ENCODE measurements at regions not wholly inside any gene's neighbourhood (a gene's known extent, or its start where the extent isn't known, plus 50 kb on each side); places are given as distances from the start of the nearest gene placed in this dataset.

GRCh38 chr12:61758661-61759060, 501.5 kb upstream of the USP15 start:
- no peak for TF ChIP-seq EZH2 (IDR thresholded peaks at IDR 0.05; ENCODE audit: borderline replicate concordance)
- Histone ChIP-seq H3K4me1 (ENCODE audit: insufficient read depth) (no peaks in the 10 kb centered on the region), H3K4me3 (no peak overlapping the region), H2AFZ (no peak overlapping the region), H3K27me3 (no peaks in the 10 kb centered on the region), H3K27ac (no peak overlapping the region), H3K79me2 (no peaks in the 10 kb centered on the region), H4K20me1 (ENCODE audit: insufficient read depth, poor library complexity, severe bottlenecking) (no peaks in the 10 kb centered on the region), H3K4me2 (no peak overlapping the region), H3K9me2 (replicated peaks; ENCODE audit: insufficient read depth) (no peaks in the 10 kb centered on the region), H3K9me3 (ENCODE audit: low read depth) (no peaks in the 10 kb centered on the region), H3K36me3 (replicated peaks; ENCODE audit: insufficient read depth, low read depth) (no peaks in the 10 kb centered on the region)
- no peak for DNase-seq (ENCODE audit: low spot score)

GRCh38 chr12:61765926-61766325, 494.3 kb upstream of the USP15 start:
- no peaks in the 10 kb centered on the region for H3K27me3 ChIP-seq
- no peak overlapping the region for H3K4me3 ChIP-seq
- no peak overlapping the region for H3K27ac ChIP-seq
- no peak overlapping the region for H2AFZ ChIP-seq
- no peaks in the 10 kb centered on the region for H3K9me3 ChIP-seq (ENCODE audit: low read depth)
- H3K4me1 ChIP-seq (ENCODE audit: insufficient read depth): no peaks in the 10 kb centered on the region
- 86% methylated on average over 1 of the region's 1 CpG for WGBS (ENCODE audit: low lambda C conversion rate, missing lambda C conversion rate)
- no peak overlapping the region for H3K4me2 ChIP-seq
- no peaks in the 10 kb centered on the region for H3K9me2 ChIP-seq (replicated peaks; ENCODE audit: insufficient read depth)
- TF ChIP-seq CTCF (IDR thresholded peaks at IDR 0.05; ENCODE audit: poor library complexity): no peak
- TF ChIP-seq EZH2 (IDR thresholded peaks at IDR 0.05; ENCODE audit: borderline replicate concordance): no peak
- no peak for TF ChIP-seq EZH2phosphoT487 (IDR thresholded peaks at IDR 0.05; ENCODE audit: low read depth, severe bottlenecking, unreplicated experiment)
- DNase-seq (ENCODE audit: low spot score): no peak
- no peaks in the 10 kb centered on the region for H4K20me1 ChIP-seq (ENCODE audit: insufficient read depth, poor library complexity, severe bottlenecking)
- no peaks in the 10 kb centered on the region for H3K36me3 ChIP-seq (replicated peaks; ENCODE audit: insufficient read depth, low read depth)
- no peaks in the 10 kb centered on the region for H3K79me2 ChIP-seq

GRCh38 chr12:61780435-61780834, 479.8 kb upstream of the USP15 start:
- no peaks in the 10 kb centered on the region for H3K27me3 ChIP-seq
- no peaks in the 10 kb centered on the region for H3K4me1 ChIP-seq (ENCODE audit: insufficient read depth)
- no peaks in the 10 kb centered on the region for H3K36me3 ChIP-seq (replicated peaks; ENCODE audit: insufficient read depth, low read depth)
- no peak overlapping the region for H3K27ac ChIP-seq
- WGBS (ENCODE audit: low lambda C conversion rate, missing lambda C conversion rate): 53% methylated on average over 1 of the region's 1 CpG
- no peak for DNase-seq (ENCODE audit: low spot score)
- no peaks in the 10 kb centered on the region for H3K9me2 ChIP-seq (replicated peaks; ENCODE audit: insufficient read depth)
- no peaks in the 10 kb centered on the region for H3K9me3 ChIP-seq (ENCODE audit: low read depth)
- H3K79me2 ChIP-seq: no peaks in the 10 kb centered on the region
- H3K4me2 ChIP-seq: no peak overlapping the region
- TF ChIP-seq CTCF (IDR thresholded peaks at IDR 0.05; ENCODE audit: poor library complexity): no peak
- TF ChIP-seq EZH2phosphoT487 (IDR thresholded peaks at IDR 0.05; ENCODE audit: low read depth, severe bottlenecking, unreplicated experiment): no peak
- TF ChIP-seq EZH2 (IDR thresholded peaks at IDR 0.05; ENCODE audit: borderline replicate concordance): no peak
- H4K20me1 ChIP-seq (ENCODE audit: insufficient read depth, poor library complexity, severe bottlenecking): no peaks in the 10 kb centered on the region
- no peak overlapping the region for H3K4me3 ChIP-seq
- H2AFZ ChIP-seq: no peak overlapping the region

- H3K9me2 ChIP-seq (replicated peaks; ENCODE audit: insufficient read depth): no peaks in the 10 kb centered on the region
- H3K27ac ChIP-seq: no peak overlapping the region
- WGBS (ENCODE audit: low lambda C conversion rate, missing lambda C conversion rate): 32% methylated on average over 1 of the region's 1 CpG
- H4K20me1 ChIP-seq (ENCODE audit: insufficient read depth, poor library complexity, severe bottlenecking): no peaks in the 10 kb centered on the region
- TF ChIP-seq CTCF (IDR thresholded peaks at IDR 0.05; ENCODE audit: poor library complexity) (no peak), EZH2 (IDR thresholded peaks at IDR 0.05; ENCODE audit: borderline replicate concordance) (no peak), EZH2phosphoT487 (IDR thresholded peaks at IDR 0.05; ENCODE audit: low read depth, severe bottlenecking, unreplicated experiment) (no peak)
- no peak for DNase-seq (ENCODE audit: low spot score)
- H2AFZ ChIP-seq: no peak overlapping the region
- H3K36me3 ChIP-seq (replicated peaks; ENCODE audit: insufficient read depth, low read depth): no peaks in the 10 kb centered on the region
- H3K4me1 ChIP-seq (ENCODE audit: insufficient read depth): no peaks in the 10 kb centered on the region
- H3K27me3 ChIP-seq: no peaks in the 10 kb centered on the region
- no peak overlapping the region for H3K4me2 ChIP-seq
- H3K9me3 ChIP-seq (ENCODE audit: low read depth): no peaks in the 10 kb centered on the region
- no peaks in the 10 kb centered on the region for H3K79me2 ChIP-seq
- H3K4me3 ChIP-seq: no peak overlapping the region
Observed at GRCh38 chr12:61781021-61781581, 479.1 kb upstream of the USP15 start.

Data from hepatocyte (in vitro differentiated cells).